ENCODE measurements at regions not wholly inside any gene's neighbourhood (a gene's known extent, or its start where the extent isn't known, plus 50 kb on each side); places are given as distances from the start of the nearest gene placed in this dataset.

DNA sequence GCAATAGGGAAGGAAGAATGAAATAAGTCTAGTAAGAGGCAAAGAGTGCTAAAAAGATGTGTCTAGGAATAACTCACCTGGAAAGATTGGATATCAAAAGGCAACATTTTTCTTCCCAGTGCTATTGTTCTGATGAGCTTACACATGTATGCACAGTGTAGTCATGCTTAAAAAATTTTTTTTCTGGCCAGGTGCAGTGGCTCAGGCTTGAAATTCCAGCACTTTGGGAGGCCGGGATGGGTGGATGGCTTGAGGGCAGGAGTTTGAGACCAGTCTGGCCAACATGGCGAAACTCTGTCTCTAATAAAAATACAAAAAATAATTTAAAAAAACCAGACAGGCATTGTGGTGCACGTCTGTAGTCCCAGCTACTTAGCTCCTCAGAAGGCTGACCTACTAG, 795.8 kb upstream of the IGFBP7 start:
- DNase-seq (ENCODE audit: low read depth): no peak
- H3K4me3 ChIP-seq (ENCODE audit: low read depth, low read length): no peak overlapping the region
- TF ChIP-seq, protein P1, sequence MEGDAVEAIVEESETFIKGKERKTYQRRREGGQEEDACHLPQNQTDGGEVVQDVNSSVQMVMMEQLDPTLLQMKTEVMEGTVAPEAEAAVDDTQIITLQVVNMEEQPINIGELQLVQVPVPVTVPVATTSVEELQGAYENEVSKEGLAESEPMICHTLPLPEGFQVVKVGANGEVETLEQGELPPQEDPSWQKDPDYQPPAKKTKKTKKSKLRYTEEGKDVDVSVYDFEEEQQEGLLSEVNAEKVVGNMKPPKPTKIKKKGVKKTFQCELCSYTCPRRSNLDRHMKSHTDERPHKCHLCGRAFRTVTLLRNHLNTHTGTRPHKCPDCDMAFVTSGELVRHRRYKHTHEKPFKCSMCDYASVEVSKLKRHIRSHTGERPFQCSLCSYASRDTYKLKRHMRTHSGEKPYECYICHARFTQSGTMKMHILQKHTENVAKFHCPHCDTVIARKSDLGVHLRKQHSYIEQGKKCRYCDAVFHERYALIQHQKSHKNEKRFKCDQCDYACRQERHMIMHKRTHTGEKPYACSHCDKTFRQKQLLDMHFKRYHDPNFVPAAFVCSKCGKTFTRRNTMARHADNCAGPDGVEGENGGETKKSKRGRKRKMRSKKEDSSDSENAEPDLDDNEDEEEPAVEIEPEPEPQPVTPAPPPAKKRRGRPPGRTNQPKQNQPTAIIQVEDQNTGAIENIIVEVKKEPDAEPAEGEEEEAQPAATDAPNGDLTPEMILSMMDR (IDR thresholded peaks at IDR 0.05; ENCODE audit: insufficient read depth, low read depth, low read length, missing control alignments): no peak

DNA sequence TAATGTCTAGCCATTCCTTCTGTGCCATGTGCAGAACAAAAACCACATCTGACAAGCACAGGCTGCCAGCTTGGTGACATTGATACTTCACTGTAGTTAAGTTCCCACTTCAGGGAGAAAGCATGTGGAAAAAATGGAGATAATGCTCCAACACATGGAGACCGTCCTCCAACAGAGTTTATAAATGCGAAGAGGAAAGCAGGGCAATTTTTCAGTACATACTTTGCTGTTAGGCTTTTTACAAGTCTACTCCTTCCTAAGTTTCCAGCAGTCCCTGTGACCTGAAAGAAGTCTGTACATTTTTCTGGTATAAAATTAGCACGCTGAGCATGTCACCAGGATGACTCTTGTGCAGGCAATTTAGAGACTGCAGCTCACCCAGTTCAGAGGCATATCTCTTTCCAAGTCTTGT, 766.9 kb upstream of the IGFBP7 start:
- H3K4me3 ChIP-seq (ENCODE audit: low read depth, low read length): no peak overlapping the region
- TF ChIP-seq, protein P1 (IDR thresholded peaks at IDR 0.05; ENCODE audit: insufficient read depth, low read depth, low read length, missing control alignments): no peak
- no peak for DNase-seq (ENCODE audit: low read depth)

DNA sequence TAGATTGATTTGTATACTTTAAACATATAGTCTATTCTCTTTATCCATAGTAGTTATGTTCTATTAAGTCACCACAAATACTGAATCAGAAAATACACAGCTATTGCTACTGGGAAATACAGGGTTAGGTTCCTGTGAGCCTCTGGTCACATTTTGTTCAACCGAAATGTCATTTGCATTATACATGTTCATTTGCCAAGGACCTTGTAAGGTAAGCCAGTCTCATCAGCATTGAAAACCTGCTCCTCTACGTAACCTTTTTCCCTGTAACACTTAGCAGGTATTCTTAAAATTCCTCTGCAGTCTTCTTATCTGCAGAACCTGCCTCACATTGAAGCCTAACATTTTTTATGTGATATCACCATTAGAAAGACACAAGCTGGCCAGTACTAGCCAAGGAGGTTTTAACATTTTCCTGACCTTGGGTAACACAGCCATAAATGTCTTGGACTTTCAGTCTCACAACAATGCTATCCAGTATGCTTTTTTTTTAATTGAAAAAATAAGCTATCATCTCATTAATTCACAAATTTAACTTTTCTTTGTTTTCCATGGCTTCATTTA, 765.7 kb upstream of the IGFBP7 start:
- TF ChIP-seq, protein P1 (IDR thresholded peaks at IDR 0.05; ENCODE audit: insufficient read depth, low read depth, low read length, missing control alignments): no peak
- no peak for DNase-seq (ENCODE audit: low read depth)
- no peak overlapping the region for H3K4me3 ChIP-seq (ENCODE audit: low read depth, low read length)

DNA sequence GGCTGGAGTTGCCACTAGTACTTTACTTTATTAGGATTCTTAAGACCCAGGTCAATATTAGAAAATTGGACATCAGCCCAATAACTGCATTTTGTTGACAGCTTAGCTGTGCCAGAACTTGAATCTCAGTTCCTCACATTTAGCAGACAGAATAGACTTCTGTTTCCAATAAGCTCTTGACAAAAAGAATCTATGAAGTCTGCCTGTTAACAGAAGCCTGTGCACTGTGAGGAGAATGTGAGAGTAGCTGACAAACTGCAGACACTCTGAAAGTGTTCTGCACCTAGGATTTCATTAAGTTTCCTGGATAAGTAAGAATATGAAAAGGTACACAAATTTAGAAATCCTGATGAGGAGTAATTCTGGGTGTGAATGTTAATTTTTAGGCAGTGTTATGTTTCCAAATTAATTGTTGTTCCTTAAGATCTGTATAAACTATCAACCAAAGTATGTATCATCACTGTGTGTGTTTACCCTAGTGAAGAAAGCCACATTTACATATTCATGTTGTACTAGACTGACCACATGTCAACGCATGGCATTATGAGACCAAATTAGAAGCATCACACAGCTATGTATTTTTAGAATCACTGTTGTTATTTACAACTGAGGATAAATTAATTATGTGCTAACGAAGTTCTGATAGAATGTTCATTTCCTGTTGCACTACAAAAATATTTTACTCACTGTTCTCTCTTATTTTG, 756.4 kb upstream of the IGFBP7 start:
- no peak for DNase-seq (ENCODE audit: low read depth)
- TF ChIP-seq, protein P1 (IDR thresholded peaks at IDR 0.05; ENCODE audit: insufficient read depth, low read depth, low read length, missing control alignments): no peak
- H3K4me3 ChIP-seq (ENCODE audit: low read depth, low read length): no peak overlapping the region

DNA sequence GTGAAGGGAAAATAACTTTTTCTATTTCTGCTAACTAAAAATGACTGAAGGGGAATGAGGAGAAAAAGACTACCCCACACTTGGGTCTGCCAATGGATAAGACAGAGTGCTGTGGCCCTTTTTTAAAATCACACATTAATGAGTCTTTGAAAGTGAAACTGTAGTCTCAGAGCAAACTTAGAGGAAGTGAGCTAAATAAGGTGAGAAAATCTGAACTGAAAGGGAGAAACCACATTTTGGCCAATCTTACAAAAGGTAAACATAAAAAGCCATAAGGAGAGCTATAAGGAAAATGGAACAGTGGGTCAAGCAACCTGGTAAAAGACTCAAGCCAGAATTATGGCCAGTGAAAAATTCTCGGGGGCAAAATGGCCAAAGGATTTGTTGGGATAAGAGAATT, 755.1 kb upstream of the IGFBP7 start:
- TF ChIP-seq, protein P1 (IDR thresholded peaks at IDR 0.05; ENCODE audit: insufficient read depth, low read depth, low read length, missing control alignments): no peak
- H3K4me3 ChIP-seq (ENCODE audit: low read depth, low read length): no peak overlapping the region
- DNase-seq (ENCODE audit: low read depth): peak; percentile 45

DNA sequence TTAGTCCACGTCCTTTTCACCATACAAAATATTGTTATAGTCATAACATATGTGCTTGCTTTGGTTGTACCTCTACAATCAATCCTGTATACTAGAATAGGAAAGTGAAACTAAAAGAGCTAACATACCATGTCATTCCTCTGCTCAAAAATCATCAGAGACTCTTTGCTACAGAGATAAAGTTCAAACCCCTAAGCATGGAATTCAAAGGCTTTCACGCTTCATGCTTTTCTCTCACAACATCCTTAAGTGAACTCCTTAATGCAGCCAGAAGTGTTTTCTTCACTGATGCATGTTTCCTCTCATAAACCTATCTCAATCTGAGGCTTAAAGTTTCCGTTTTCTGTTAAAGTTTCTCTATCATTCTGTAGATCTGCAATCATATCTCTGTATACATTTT, 744.6 kb upstream of the IGFBP7 start:
- 0 out of 2 replicates have a peak overlapping the region, but pooled peaks have one; percentile 30 for H3K4me3 ChIP-seq (ENCODE audit: low read depth, low read length)
- TF ChIP-seq, protein P1 (IDR thresholded peaks at IDR 0.05; ENCODE audit: insufficient read depth, low read depth, low read length, missing control alignments): no peak
- no peak for DNase-seq (ENCODE audit: low read depth)

DNA sequence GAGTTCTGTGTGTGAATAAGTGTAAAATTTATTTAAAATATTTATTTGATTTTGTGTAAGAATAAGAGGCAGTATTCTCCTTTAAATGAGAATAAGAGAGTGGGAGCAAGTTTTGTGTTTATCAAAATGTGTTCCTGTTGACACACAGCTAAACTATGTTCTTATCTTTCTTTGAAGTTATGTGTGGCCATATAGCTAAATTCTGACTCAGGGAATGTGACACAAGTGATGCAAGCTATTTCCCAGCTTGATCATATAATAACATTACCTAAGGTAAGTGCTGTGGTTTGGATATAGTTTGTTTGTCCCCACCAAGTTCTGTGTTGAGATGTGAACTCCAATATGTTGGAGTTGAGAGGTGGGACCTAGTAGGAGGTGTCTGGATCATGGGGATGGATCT, 740.0 kb upstream of the IGFBP7 start:
- DNase-seq (ENCODE audit: low read depth): no peak
- no peak overlapping the region for H3K4me3 ChIP-seq (ENCODE audit: low read depth, low read length)
- TF ChIP-seq, protein P1 (IDR thresholded peaks at IDR 0.05; ENCODE audit: insufficient read depth, low read depth, low read length, missing control alignments): no peak

All from GM12865 (cell line).